SJCRH30 (cell line): ENCODE measurements at regions not wholly inside any gene's neighbourhood (a gene's known extent, or its start where the extent isn't known, plus 50 kb on each side); places are given as distances from the start of the nearest gene placed in this dataset.
A peak's percentile ranks its signal among the peaks of the same experiment; 100 is the strongest.
"Not testable (repeated sequence)": the region's sequence is repeated elsewhere in the genome, so short reads cannot be mapped to it uniquely, and the experiment has no call there.

Experiments
- DNase-seq, 2 experiments: peaks; one replicate each; pipeline ENCODE4 v3.0.0-alpha.2; 2015 to 2020
- H3K27ac ChIP-seq: fragments of 250-450 bp; sonication (Bioruptor Pico); 2 replicates; pipeline ENCODE4 v1.5.1; 2020; ENCODE audit warnings: mild to moderate bottlenecking, moderate library complexity
- H3K27me3 ChIP-seq: fragments of 250-450 bp; sonication (Bioruptor Pico); 2 replicates; pipeline ENCODE4 v1.5.1; 2020; ENCODE audit warnings: mild to moderate bottlenecking, moderate library complexity
- H3K36me3 ChIP-seq: fragments of 250-450 bp; sonication (Bioruptor Pico); 2 replicates; pipeline ENCODE4 v1.5.1; 2020; ENCODE audit warnings: mild to moderate bottlenecking, moderate library complexity
- H3K4me1 ChIP-seq: fragments of 250-450 bp; sonication (Bioruptor Pico); 2 replicates; pipeline ENCODE4 v1.5.1; 2020; ENCODE audit warnings: mild to moderate bottlenecking, moderate library complexity
- H3K4me3 ChIP-seq: fragments of 250-450 bp; sonication (Bioruptor Pico); 2 replicates; pipeline ENCODE4 v1.5.1; 2020; ENCODE audit warnings: mild to moderate bottlenecking, moderate library complexity
- H3K9me3 ChIP-seq: fragments of 250-450 bp; sonication (Bioruptor Pico); replicated peaks from 2 replicates; pipeline ENCODE4 v1.5.1; 2020; ENCODE audit warnings: mild to moderate bottlenecking, moderate library complexity

DNA sequence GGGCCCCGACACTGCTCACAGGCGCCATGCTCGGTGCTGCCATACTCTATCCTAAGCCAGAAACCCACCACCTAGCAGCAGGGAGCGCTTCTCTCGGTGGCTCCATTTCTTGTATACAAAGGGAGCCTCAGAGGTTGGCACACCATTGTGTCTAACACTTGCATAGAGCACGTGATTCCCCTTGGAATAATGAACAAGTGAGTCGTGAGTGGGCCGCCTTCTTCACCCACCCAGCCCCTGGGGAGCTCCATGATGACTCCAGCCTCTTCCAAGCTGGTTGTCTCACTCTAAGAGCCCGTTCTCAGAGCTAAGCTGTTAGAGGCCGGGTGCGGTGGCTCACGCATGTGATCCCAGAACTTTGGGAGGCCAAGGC, 82.3 kb upstream of the ZNF469 start:
- H3K9me3 ChIP-seq: no peaks in the 10 kb centered on the region
- no peak overlapping the region for H3K4me3 ChIP-seq
- H3K27ac ChIP-seq: no peak overlapping the region
- H3K27me3 ChIP-seq: no peaks in the 10 kb centered on the region
- no peak for DNase-seq
- H3K4me1 ChIP-seq: no peaks in the 10 kb centered on the region
- no peaks in the 10 kb centered on the region for H3K36me3 ChIP-seq

DNA sequence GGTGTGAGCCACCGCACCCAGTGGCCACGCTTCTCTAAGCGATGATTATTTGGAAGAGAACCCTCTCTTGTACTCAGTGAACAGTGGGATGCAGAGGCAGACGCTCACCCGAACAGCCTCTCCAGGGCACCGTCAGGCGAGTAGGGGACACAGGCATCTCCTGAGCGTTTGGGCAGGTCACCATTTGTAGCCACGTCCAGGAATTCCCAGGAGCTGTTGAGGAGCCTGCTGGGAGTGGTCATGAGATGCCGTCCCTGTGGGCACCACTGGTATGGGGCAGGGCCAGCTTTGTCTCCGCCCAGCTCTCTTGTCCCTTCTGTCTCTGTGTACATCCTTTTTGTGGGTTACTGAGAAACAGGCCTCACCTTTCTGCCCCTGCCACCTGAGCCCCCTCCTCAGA, 81.3 kb upstream of the ZNF469 start:
- no peak for DNase-seq
- Histone ChIP-seq H3K4me3 (no peak overlapping the region), H3K4me1 (no peaks in the 10 kb centered on the region; the same call in 1 of the 2 replicates), H3K36me3 (no peaks in the 10 kb centered on the region), H3K9me3 (no peaks in the 10 kb centered on the region), H3K27ac (no peak overlapping the region), H3K27me3 (no peaks in the 10 kb centered on the region)

DNA sequence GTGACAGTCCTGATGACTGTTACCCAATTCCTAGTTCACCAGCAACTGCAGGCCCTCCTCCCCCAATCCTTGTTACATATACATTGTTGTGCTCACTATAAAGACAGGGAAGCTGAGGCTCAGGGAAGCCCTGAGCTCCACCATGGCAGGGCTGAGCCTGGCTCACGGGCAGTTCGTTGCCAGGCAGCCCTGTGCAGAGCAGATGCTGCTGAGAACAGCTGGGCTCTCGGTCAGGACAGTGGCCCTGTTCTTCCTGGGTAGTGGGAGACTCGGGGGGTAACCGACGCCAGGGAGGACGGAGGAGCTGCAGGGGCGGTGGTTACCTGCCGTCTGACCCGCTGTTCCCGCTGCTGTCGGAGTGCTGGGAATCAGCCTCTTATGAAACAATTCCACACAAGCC, 80.9 kb upstream of the ZNF469 start:
- Histone ChIP-seq H3K4me3 (no peak overlapping the region), H3K36me3 (no peaks in the 10 kb centered on the region), H3K9me3 (no peaks in the 10 kb centered on the region), H3K4me1 (peaks cover 1% of the 10 kb centered on the region; the same call in 1 of the 2 replicates), H3K27me3 (no peaks in the 10 kb centered on the region), H3K27ac (no peak overlapping the region)
- no peak for DNase-seq

DNA sequence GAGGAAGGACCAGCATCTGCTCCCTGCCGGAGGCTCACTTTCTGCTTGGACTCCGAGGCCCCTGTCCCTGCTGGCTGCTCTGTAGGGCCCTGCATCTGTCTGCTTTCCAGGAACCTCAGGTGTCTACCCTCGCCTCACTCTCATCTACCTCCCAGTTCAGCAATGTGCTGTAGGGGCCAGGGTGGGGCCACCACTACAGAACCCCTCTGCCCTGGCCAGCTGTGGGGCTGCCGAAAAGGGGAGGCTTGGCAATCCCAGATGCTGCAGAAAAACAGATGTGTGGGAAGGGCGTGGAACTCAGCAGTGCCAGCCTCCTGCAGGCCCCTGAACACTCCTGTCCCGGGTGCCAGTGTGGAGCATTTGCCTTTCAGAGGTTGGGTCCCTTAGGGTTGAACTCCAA, 80.1 kb upstream of the ZNF469 start:
- Histone ChIP-seq H3K4me3 (no peak overlapping the region), H3K27me3 (no peaks in the 10 kb centered on the region), H3K27ac (no peak overlapping the region), H3K9me3 (peaks cover under 1% of the 10 kb centered on the region; the same call in 1 of the 2 replicates), H3K36me3 (no peaks in the 10 kb centered on the region), H3K4me1 (peaks cover 7% of the 10 kb centered on the region)
- no peak for DNase-seq

DNA sequence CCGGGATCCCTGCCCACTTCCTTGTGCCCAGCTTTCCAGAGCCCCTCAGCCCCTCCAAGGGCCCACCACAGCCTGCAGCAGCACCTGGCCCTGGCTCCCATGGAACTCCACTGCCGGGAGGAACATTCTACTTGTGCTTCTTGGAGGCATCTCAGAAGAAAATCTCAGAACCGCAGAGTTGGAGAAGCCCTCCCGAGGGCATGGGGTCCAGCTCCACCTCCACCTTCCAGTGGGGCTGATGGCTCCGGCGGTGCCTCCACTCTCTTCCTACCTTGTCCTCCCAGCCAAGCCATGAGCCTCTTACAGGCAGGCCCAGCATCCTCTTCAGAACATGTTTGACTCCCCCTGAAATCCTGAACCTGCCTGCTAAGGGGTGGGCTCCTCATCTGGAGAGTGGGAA, 79.4 kb upstream of the ZNF469 start:
- peaks cover 8% of the 10 kb centered on the region for H3K4me1 ChIP-seq
- H3K27me3 ChIP-seq: no peaks in the 10 kb centered on the region
- no peak overlapping the region for H3K4me3 ChIP-seq
- no peaks in the 10 kb centered on the region for H3K36me3 ChIP-seq
- H3K9me3 ChIP-seq: peaks cover 5% of the 10 kb centered on the region
- H3K27ac ChIP-seq: no peak overlapping the region
- DNase-seq: no peak

DNA sequence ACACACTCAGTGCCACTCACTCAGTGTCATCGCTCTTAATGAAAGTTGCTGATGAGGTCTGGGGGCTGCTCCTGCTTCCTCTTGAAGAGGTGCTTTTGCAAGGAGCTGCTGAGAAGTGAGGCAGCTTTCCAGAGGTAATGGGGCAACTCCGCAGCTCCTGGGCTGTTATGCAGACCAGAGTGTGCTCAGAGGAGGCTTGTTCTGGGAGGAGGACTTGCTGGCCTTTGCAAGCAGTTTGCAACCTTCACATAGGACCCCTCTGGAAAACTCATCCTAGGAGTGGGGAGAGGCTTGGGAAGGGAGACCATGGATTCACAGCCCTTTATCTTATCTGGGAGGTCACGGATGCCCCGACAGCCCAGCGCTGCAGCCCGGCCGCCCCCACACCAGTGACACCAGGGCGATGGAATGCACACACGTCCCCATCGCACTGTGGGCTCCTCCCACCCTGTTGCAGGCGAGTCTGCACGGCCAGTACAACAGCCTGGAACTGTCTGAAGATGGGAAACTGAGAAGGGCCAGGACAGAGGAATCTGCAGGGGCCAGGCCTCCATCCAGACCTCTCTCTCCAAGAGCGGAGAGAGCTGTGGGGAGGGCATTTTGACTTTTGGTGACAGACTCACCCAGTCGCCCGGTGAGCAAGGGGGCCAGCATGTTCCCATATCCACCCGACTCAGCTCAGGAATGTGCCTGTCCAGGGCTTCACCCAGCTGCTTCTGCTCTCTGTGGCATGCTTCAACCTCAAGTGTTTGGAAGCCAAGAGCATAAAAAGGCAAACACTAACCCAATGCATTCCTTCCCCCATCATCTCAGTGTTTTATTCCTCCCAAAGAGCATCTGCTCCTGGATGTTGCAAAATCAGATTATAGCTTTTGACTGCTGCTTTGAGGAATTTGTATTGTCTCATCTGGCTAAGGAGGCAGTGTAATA, 78.6 kb upstream of the ZNF469 start:
- peak; percentile 8 to 27 for DNase-seq
- no peak overlapping the region for H3K4me3 ChIP-seq

DNA sequence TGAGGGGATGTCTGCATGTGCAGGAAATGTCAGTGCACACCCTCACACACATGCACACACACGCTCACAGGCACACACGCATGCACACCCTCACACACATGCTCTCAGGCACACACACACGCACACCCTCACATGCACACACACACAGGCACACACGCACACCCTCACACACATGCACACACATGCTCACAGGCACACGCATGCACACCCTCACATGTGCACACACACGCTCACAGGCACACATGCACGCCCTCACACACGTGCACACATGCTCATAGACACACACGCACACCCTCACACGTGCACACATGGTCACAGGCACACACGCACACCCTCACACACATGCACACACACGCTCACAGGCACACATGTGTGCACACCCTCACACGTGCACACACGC, 77.6 kb upstream of the ZNF469 start:
- no peaks in the 10 kb centered on the region for H3K27me3 ChIP-seq
- H3K4me3 ChIP-seq: no peak overlapping the region
- no peak overlapping the region for H3K27ac ChIP-seq
- DNase-seq: no peak
- peaks cover 5% of the 10 kb centered on the region for H3K9me3 ChIP-seq
- H3K36me3 ChIP-seq: no peaks in the 10 kb centered on the region
- peaks cover 8% of the 10 kb centered on the region for H3K4me1 ChIP-seq

More for the DNA sequence above, 78.6 kb upstream of the ZNF469 start:
- H3K27ac ChIP-seq: peak overlapping the region; percentile 32; the same call in 1 of the 2 replicates
- H3K27me3 ChIP-seq: no peaks in the 10 kb centered on the region
- H3K4me1 ChIP-seq: peaks cover 8% of the 10 kb centered on the region
- H3K9me3 ChIP-seq: peaks cover 5% of the 10 kb centered on the region
- H3K36me3 ChIP-seq: no peaks in the 10 kb centered on the region

DNA sequence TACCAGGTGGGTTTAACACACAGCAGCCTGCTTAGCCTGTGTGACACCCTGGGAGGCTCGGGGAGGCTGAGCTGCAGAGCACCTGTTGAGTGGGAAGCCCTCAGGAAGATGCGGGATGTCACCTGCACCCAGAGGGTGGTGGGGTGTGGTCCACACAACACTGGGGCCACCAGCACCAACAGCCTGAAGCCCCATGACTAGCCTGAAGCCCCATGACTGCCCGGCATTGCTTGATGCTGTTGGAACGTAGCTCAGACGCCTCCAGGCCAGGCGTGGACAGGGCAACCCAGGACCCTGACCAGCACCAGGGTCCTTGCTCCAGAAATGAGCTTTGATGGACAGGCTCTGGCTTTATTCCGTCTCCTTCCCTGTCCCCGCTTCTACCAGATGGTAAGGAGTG, 76.3 kb upstream of the ZNF469 start:
- Histone ChIP-seq H3K27me3 (no peaks in the 10 kb centered on the region), H3K4me1 (peaks cover 8% of the 10 kb centered on the region), H3K36me3 (no peaks in the 10 kb centered on the region), H3K9me3 (peaks cover 5% of the 10 kb centered on the region), H3K27ac (peak overlapping the region; percentile 80), H3K4me3 (no peak overlapping the region)
- no peak for DNase-seq

DNA sequence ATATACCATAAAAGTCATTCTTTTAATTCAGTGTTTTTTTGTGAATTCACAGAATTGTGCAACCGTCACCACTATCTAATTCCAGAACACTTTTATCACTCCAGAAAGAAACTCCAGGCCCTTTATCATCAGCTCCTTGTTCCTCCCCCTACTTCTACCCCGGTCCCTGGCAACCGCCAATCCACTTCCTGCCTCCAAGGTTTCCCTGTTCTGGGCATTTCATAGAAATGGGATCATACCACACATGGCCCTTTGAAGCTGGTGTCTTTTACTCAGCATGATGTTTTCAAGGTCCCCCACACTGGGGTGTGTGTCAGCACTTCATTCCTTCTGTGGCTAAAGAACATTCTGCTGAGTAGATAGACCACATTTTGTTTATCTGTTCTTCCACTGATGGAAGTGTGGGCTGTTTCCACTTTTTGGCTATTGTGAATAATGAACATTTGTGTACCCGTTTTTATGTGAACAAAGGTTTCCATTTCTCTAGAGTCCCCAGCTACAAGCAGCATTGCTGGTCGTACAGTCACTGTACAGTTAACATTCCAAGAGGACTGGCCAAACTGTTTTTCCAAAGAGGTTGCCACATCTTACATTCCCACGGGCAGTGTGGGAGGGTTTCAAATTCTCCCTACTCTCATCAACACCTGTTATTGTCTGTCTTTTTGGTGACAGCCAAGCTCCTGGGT, 75.8 kb upstream of the ZNF469 start:
- Histone ChIP-seq H3K27ac (peak overlapping the region; percentile 80), H3K27me3 (no peaks in the 10 kb centered on the region), H3K4me3 (no peak overlapping the region), H3K36me3 (no peaks in the 10 kb centered on the region), H3K9me3 (peaks cover 5% of the 10 kb centered on the region), H3K4me1 (peaks cover 8% of the 10 kb centered on the region)
- DNase-seq: peak; percentile 68 to 75

- Histone ChIP-seq H3K4me1 (peaks cover 8% of the 10 kb centered on the region), H3K27ac (no peak overlapping the region)
- DNase-seq: no peak
Observed at GRCh38 chr16:88308441-88309173, 74.2 kb upstream of the ZNF469 start.

GRCh38 chr16:88309174-88309907, 73.4 kb upstream of the ZNF469 start:
- H3K27ac ChIP-seq: no peak overlapping the region
- H3K4me3 ChIP-seq: no peak overlapping the region
- H3K27me3 ChIP-seq: no peaks in the 10 kb centered on the region
- no peaks in the 10 kb centered on the region for H3K36me3 ChIP-seq
- no peak for DNase-seq
- H3K9me3 ChIP-seq: peaks cover 5% of the 10 kb centered on the region
- H3K4me1 ChIP-seq: peaks cover 8% of the 10 kb centered on the region

More at GRCh38 chr16:88308441-88309173, 74.2 kb upstream of the ZNF469 start:
- H3K36me3 ChIP-seq: no peaks in the 10 kb centered on the region
- H3K9me3 ChIP-seq: peaks cover 5% of the 10 kb centered on the region
- H3K27me3 ChIP-seq: no peaks in the 10 kb centered on the region
- H3K4me3 ChIP-seq: no peak overlapping the region

- H3K9me3 ChIP-seq: peaks cover 5% of the 10 kb centered on the region
- H3K27ac ChIP-seq: no peak overlapping the region
- peaks cover 8% of the 10 kb centered on the region for H3K4me1 ChIP-seq
- DNase-seq: peak in 1 of 2 experiments; percentile 26
- H3K27me3 ChIP-seq: no peaks in the 10 kb centered on the region
- H3K4me3 ChIP-seq: no peak overlapping the region
- no peaks in the 10 kb centered on the region for H3K36me3 ChIP-seq
Observed at GRCh38 chr16:88309908-88310265, 72.9 kb upstream of the ZNF469 start.

DNA sequence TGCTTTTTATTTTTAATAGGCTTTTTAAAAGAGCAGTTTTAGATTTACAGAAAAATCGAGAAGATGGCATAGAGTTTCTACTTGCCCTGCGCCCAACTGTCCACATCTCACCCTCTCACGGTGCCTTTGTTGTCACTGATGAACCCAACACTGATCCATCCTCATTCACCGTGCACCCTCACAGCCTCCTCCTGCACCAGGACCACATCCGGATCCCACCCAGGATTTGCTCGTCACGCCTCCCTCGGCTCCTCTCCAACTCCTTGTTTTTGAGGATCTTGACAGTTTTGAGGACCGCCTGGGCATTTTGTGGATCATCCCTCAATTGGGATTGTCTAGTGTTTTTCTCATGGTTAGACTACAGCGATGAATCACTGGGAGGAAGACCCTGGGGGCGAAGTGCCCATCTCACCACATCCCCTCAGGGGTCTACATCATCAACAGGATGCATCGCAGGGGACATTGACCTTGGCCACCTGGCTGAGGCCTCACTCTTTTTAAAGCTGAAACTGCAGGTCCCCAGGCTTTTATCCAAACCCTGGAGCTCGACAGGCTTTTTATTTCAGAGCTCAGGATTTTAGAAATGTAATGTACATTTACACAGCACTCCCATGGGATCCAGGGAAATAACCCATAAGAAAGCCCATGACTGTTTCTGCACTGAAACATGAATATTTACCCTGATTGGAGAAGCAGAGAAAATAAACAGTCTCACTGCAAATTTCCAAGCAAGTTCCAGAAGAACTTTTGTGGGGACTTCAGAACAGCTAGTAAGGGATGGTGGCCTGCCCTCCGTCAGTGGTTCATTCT, 71.8 kb upstream of the ZNF469 start:
- no peaks in the 10 kb centered on the region for H3K27me3 ChIP-seq
- peaks cover 8% of the 10 kb centered on the region for H3K4me1 ChIP-seq
- no peak for DNase-seq
- no peaks in the 10 kb centered on the region for H3K36me3 ChIP-seq
- H3K27ac ChIP-seq: no peak overlapping the region
- H3K4me3 ChIP-seq: no peak overlapping the region
- H3K9me3 ChIP-seq: peaks cover 5% of the 10 kb centered on the region

GRCh38 chr16:88311860-88312259, 70.9 kb upstream of the ZNF469 start:
- H3K4me1 ChIP-seq, DNase-seq, H3K27ac ChIP-seq, H3K9me3 ChIP-seq, H3K4me3 ChIP-seq, H3K27me3 ChIP-seq, H3K36me3 ChIP-seq: not testable (repeated sequence)
